KG1 (cell line): ENCODE measurements at regions not wholly inside any gene's neighbourhood (a gene's known extent, or its start where the extent isn't known, plus 50 kb on each side); places are given as distances from the start of the nearest gene placed in this dataset.
"Not testable (repeated sequence)": the region's sequence is repeated elsewhere in the genome, so short reads cannot be mapped to it uniquely, and the experiment has no call there.

Source experiments
- DNase-seq: peaks from one replicate; lab custom pipeline; 2025; lab: John Stamatoyannopoulos, UW

DNA sequence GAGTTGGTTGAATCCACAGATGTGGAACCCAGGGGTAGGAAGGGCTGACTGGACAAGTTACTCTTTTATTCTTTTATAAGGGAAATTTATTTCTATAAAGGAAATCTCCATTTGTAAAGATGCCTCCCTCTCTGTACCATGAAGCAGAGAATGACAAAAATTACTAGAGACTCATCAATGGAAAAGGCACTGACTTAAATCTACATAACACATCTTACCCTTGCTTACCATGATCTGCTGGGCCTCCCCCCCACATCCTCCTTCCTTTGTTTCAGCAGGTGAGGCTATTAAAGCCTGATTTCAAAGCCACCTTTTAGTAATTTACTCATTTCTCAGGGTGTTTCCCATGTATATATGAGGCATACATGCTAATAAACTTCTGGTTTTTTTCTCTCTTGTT lies 130.2 kb upstream of the HDDC2 start:
- DNase-seq, result no peak

DNA sequence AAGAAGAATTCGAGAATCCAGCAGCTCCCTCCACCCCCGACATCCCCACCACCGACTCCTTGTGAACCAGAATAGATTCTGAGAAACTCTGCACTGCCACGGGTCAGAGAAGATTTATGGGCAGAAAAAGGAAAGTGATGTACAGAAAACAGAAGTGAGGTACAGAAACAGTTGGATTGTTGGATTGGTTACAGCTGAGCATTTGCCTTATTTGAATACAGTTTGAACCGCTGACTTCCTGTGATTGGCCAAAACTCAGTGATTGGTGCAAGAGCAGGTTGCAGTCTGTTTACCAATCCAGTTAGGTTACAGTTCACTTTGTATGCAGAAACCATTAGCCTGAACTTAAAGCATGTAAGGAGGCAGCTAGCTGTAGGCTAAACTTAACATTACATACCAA lies 131.2 kb upstream of the HDDC2 start:
- no peak for DNase-seq

DNA sequence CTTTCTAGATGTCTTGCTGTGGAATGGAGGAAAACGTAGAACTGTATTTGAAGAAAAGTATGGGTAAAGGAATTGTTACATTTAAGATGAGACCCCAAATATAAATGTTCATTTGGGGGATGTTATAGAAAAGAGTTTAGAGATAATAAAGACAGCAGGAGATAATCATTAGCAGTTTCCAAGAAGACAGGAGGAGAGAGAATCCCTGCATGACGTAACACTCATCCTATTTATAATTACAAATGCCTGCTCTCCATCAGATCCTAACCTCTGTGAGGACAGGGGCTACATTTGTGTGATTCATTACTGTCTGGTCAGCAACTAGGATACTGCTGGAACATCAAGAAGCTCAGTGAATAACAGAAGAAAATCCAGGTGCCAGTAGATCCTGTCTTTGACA lies 133.0 kb upstream of the HDDC2 start:
- DNase-seq, result no peak

DNA sequence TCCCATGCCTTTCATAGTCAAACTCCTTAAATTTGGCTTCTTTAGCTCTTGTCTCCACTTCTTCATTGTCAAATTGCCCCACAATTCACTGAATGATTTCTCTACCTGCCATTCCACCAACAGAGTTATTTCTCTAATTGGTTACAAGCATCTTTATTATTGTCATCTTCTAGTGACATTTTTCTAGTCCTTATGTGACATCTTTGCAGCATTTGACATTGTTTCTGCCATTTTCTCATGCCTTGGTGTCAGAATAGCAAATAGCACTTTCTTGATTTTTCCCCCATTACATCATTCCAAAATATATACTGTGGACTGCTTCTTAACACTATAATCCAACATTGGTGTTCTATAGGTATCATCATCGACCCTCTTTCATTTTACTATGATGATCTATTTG lies 137.7 kb upstream of the HDDC2 start:
- DNase-seq, result no peak

DNA sequence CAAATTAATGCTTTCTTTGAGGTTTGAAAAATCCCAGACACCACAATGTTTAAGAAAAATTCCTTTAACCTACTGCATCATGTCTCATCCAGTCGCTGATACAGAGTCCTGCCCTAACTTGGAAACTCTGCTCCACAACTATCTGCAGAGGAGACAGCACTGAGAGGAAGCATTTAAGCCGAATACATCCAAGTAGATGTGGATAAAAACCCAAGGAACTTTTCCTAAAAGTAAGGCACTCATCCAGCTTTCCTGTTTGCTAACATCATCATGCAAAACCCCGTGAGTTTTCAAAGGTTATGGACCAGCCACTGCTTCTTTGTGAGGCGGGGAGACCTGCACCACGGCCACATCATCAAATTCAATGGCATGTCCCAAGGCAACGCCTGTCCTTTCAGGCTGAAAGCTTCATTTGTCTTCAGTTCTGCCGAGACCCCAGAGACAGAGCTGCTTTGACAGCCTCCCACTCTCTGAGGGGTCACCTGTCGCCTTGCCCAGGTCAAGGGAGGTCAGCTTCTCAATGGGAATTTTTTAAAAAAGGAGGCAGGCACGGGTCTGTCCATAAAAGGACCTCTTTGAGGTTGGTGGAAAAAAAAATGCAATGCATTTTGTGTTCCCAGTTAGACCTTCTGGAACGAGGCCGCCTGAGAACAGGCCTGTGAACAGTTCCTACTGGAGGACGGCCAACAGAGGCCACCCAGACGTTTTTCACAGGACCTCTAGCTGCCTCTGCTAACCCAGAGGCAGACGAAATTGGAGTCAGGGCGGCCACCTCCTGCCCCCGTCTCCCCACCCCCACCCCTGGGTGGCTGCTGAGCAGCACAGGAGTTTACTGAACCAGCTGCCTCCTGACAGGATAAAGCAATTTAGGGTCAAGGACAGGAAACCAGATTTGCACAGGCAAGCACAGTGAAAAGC lies 142.5 kb upstream of the HDDC2 start:
- no peak for DNase-seq

DNA sequence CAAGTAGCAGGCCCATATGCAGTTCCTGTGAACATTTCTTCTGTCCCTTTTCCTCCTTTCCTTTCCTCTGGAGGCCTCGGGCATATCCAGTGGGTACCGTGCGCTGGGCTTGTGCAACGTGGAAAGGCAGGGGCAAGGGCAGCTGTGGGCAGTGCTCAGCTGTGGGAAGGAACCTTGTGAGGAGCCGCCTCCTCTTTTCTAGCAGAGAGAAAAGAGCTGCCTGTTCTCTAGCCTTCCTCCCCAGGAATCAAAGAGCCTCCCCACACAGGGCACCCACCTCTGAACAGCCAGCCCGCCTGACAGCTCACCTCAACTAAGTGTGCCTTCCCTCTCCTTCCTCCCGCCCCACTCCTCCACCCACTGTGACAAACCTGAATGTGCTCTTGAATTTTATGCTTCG lies 143.3 kb upstream of the HDDC2 start:
- DNase-seq, result no peak

DNA sequence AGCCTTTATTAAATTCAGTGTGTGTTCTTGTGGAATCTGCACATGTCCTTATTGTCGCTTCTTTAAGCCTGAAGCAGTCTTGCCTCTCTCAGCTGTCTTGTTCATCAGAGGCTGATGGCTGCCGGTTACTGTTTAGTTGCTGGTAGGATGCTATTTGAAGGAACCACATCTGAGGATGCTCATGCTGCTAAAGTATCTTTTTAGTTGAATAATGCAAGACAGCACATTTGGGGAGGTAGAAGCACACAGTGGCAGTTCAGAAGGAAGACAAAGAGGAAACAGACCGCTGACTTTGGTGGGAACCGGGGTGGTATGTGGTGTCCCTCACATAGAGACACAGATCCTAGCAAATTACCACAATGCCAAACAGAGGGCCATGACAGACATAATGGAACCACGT lies 144.2 kb upstream of the HDDC2 start:
- no peak for DNase-seq

DNA sequence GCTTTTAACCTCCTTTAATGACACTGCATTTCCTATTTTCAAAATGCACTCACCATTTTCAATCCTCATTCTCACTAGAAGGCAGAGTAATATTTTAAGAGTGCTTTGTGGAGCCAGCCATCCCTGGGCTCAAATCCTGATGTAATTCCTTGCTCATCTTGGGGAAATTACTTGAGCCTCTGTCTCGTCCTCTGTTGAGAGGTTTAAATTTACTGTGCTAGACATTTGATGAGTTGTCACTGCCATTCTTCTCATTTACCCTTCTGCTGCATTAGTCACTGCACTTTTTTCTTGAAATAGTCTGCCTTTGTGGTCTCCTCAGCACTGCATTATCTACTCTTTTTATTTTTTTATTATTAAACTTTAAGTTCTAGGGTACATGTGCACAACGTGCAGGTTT lies 150.0 kb upstream of the HDDC2 start:
- DNase-seq, result no peak

DNA sequence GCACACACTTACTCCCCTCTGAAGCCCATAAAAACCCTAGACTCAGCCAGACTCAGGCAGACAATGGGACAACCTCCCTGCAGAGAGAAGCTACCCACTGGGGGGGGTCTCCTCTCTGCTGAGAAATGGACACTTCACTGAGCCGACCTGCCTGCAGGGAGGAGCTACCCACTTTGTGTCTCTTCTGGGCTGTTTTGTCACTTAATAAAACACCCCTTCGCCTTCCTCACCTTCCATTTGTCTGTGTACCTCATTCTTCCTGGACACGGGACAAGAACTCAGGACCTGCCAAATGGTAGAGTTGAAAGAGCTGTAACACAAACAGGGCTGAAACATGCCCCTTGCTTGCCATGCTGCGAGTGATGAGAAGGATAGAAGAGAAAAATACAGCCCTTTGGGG lies 151.7 kb upstream of the HDDC2 start:
- no peak for DNase-seq

DNA sequence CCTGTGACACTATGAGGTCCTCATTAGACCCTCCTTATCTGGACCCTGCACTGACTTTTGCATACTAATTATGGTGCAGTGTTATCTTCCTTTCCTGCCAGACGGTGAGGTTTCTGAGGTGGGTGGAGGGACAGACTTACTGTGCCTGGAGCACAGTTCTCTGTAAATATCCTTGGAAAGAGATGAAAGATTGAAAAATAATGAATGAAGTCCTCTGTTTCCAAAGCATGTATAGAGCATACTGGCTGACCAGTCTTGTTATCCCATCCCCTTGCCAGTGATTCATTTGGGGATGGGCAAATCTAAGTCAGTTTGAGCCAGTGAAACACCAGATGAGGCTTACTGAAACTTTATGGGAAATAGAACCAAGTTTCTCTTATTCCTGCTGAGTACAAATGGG lies 152.6 kb upstream of the HDDC2 start:
- DNase-seq, result no peak

DNA sequence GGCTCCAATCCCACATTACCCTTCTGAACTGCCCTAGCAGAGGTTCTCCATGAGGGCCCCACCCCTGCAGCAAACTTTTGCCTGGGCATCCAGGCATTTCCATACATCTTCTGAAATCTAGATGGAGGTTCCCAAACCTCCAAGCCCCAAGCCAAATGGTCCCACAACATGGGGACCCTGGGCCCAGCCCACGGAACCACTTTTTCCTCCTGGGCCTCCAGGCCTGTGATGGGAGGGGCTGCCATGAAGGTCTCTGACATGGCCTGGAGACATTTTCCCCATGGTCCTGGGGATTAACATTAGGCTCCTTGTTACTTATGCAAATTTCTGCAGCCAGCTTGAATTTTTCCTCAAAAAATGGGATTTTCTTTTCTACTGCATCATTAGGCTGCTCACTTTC lies 156.7 kb upstream of the HDDC2 start:
- DNase-seq, result not testable (repeated sequence)

DNA sequence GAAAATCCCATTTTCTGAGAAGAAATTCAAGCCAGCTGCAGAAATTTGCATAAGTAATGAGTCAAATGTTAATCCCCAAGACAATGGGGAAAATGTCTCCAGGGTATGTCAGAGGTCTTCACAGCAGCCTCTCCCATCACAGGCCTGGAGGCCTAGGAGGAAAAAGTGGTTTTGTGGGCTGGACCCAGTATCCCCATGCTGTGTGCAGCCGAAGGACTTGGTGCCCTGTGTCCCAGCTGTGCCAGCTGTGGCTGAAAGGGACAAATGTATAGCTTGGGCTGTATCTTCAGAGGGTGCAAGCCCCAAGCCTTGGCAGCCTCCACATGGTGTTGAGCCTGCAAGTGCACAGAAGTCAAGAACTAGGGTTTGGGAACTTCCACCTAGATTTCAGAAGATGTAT lies 163.6 kb upstream of the HDDC2 start:
- DNase-seq, result not testable (repeated sequence)

DNA sequence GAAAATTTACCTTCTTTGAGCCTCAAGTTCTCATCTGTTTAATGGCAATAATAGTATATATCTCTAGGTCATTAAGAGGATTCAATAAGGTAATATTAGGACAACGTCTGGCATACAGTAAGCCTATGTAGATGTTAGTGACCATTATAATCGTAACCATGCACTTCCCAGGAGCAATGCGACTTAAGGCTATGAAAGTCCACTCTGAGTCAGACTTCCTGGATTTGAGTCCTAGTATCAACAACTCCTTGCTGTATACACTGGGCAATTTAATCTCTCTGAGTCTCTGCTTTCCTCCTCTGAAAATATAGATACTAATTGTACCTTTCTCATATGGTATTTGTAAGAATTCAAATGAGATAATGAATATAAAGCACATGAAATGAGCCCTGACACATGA lies 168.1 kb upstream of the HDDC2 start:
- DNase-seq, result no peak

DNA sequence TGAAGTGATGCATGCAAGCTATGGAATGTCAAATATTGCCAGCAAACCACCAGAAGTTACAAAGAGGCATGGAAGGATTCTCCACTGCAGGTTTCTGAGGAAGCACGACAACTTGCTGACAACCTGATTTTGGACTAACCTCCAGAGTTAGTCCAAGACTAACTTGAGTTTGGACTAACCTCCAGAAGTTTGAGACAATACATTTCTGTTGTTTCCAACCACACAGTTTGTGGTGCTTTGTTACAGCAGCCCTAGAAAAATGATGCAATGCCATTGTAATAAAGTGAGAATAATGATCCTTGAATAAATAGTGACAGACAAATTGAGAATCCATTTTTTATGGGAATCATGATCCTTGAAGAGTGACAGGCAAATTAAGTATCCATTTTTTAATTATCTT lies 169.9 kb upstream of the HDDC2 start:
- no peak for DNase-seq

DNA sequence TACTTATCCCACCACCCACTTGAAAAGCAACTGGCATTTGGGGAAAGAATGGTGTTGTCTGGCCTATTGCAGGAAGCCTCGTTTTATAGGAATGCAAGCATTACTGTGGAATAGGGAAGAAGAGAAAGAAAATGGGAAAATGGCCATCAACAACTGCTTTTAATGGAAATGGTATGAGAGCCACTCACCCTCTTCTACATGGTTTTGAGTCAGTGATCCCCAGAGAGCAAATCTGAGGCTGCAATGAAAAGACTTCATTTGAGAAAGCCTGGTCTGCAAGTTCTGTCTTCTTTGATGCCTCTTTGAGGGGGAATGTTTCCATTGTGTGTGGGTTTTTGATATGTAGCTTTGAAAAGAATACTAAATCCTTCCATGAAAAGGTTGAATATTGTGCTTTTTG lies 172.3 kb upstream of the HDDC2 start:
- no peak for DNase-seq

DNA sequence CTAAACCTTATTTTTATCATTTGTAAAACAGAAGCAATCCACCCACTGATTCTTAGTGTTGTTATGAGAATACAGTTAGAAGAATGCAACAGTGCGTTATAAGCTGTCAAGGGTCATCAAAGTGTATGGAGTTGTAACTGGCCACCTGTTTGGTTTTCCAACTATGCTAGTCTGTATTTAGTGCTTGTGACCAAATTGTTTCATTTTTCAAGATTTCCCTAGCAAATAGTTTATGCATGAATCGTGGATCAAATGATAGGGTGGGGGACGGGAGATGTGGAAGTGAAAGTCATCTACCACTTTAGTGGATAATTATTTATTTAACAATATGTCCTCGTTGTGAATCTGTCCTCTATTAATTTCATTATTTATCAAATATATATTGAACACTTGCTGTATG lies 175.4 kb upstream of the HDDC2 start:
- DNase-seq, result no peak

DNA sequence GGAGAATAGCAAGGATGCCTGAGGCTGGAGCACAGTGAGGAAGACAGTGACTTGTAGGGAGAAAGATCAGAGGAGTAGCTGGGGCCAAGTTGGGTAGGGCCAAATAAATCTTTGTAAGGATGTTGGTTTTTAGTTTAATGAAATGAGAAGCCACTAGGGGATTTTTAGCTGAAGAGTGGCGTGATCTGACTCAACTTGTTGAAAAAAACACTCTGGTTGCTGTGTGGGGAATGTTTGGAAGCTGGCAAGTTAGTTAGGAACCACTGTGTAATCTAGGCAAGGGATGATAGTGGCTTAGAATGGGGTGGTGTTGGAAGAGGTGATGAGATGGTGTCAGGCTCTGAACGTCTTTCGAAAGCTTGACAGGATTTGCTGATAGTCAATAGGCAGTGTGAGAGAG lies 176.1 kb upstream of the HDDC2 start:
- no peak for DNase-seq

DNA sequence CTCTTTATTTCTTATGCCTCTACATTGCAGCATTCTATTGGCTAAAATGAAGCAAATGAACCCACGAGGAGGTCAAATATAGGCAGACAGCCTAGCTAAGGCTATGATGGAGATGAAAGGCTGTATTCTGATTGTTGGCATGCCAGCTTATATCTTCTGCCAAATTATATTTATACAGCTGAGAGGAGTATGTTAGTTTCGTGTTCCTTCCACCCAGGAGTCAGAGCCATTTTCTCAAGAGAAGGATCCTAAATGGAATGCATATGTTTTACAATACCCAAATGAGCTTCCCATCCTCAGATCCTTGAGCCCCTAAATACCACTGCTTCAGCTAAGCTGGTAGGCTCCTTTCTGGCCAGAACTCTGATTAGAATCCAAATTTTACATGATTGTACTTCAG lies 178.4 kb upstream of the HDDC2 start:
- DNase-seq, result no peak

DNA sequence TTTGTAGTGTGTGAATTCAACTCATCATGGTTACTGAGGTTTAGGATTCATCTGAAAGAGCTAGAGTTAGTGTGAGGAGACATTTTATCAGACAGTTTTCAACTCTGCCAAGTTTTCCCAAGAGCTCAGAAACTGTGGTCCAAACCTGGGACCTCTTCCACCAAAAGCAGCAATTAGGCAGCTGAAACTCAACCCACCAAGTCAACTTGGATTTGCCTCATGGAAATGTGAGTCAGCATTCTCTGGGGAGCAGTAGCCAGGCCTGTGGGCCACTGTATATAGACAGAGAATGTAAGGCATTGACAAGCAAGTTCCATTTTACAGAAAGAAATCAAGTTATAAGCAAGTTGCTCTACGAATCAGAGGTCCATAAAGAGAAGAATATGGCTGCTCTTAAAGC lies 178.8 kb upstream of the HDDC2 start:
- DNase-seq, result no peak

DNA sequence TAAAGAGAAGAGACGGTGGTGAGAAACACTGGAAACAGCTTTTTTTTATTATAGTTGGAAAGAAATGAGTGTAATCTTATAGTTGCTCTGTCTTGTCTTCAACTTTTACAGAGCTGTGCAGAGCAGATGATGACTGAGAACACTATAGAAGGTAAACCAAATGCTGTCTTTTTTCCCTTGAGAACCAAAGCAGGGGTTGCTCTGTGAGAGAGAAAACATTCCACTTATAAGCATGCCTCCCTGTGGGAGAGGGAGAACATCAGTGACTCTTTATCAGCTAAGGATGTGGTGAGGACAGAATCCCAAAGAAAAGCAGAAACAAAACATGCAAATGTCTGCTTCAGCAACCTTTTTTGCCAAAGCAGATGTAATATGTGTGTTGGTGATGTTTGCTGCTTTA lies 179.3 kb upstream of the HDDC2 start:
- no peak for DNase-seq

DNA sequence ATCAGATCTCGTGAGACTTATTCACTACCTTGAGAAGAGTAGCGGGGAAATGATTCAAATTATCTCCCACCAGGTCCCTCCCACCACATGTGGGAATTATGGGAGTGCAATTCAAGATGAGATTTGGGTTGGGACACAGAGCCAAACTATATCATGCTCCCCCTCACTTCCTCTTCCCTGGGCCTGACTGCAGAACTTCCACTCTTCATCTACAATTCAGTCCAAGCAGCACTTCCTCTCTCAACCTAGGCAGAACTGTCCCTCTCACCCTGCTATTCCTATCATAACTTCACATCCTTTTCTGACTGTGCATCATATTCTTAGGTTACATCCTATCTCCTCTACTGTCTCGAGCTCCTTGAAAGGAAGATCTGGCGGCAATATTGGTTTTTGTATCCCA lies 184.0 kb upstream of the HDDC2 start:
- peak; percentile 33 for DNase-seq

DNA sequence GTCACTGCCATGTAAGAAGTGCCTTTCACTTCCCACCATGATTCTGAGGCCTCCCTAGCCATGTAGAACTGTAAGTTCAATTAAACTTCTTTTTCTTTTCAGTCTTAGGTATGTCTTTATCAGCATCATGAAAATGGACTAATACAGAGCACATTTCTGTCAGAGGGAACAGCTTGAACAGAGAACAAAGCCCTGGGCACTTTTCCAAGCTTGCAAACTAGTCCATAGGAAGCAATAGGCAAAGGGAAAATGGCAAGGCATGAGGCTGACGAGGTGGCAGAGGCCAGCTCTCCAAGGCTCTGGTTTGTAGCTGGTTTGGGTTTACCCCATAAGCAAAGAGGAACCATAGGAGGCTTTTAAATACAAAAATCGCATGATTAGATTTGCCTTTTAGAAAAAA lies 185.1 kb upstream of the HDDC2 start:
- DNase-seq, result no peak

DNA sequence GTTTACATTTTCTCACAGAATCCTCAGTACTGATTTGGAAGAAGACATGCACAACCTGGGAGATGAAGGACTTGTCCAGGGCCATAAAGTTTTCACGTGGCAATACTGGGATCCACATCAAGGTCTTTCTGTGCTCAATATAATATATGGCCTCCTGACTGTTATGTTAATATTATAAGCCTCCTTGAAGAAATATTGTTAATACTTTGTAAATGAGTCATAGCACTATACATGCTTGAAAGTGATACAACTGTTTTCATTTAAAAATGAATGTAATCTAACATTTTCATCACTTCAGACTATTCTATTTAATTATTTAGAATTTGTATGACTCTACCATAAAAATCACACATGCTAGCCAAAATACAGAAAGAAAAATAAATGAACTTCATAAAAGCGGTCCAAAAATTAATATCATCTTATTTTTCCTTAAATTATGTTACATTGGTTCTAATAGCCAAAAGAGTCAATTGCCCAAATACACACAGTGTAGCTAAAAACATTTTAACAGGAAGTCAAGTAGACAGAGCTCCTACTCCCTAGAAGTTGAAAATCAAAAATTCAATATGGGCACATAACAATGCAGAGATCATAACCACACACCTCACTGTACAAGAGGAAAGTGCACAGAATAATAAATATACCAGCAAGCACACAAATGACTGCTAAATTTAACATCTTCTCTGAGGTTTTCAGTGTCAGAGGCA lies 188.0 kb upstream of the HDDC2 start:
- DNase-seq, result no peak
